ENCODE measurements at regions not wholly inside any gene's neighbourhood (a gene's known extent, or its start where the extent isn't known, plus 50 kb on each side); places are given as distances from the start of the nearest gene placed in this dataset.

- Histone ChIP-seq H3K4me3 (ENCODE audit: control extremely low read depth in 1 of 5, extremely low read depth in 1 of 5, insufficient read depth in 1 of 5, low read depth in 2 of 5, low read length in 4 of 5) (no peak overlapping the region), H3K9me3 (ENCODE audit: control extremely low read depth in 1 of 3, control insufficient read depth in 2 of 3, insufficient read depth in 1 of 3, low read length in 2 of 3) (peaks cover 0 to 1% (median 0%) of the 10 kb centered on the region in 3 donors), H3K27ac (ENCODE audit: low read length in 2 of 2) (no peak overlapping the region), H2AFZ (ENCODE audit: insufficient read depth, low read depth, low read length, poor library complexity, severe bottlenecking) (no peak overlapping the region), H4K20me1 (ENCODE audit: control insufficient read depth, insufficient read depth, low read length, poor library complexity, severe bottlenecking) (no peaks in the 10 kb centered on the region), H3K4me1 (ENCODE audit: control insufficient read depth in 2 of 2, insufficient read depth in 2 of 2, low read length in 2 of 2) (no peaks in the 10 kb centered on the region), H3K9ac (ENCODE audit: low read length) (no peak overlapping the region), H3K79me2 (ENCODE audit: control insufficient read depth, insufficient read depth, low read length) (no peaks in the 10 kb centered on the region), H3K4me2 (replicated peaks; ENCODE audit: low read depth, low read length, poor library complexity, severe bottlenecking) (no peak overlapping the region), H3K27me3 (replicated peaks in 1 of 4; ENCODE audit: control extremely low read depth in 1 of 4, control insufficient read depth in 3 of 4, insufficient read depth in 4 of 4, low read length in 3 of 4) (no peaks in the 10 kb centered on the region), H3K36me3 (replicated peaks in 1 of 2; ENCODE audit: control extremely low read depth in 1 of 2, control insufficient read depth in 1 of 2, extremely low read depth in 1 of 2, insufficient read depth in 2 of 2, low read length in 1 of 2) (no peaks in the 10 kb centered on the region)
- peaks cover 11% of the 10 kb centered on the region for H3K27me3 Mint-ChIP-seq
- ChIA-PET POLR2A (no interaction called here), CTCF (interaction anchor here (1.0 kb wide), 1 partner anchor 16 kb away, joined by 3 read pairs; no protein-coding TSS in a partner anchor)
- WGBS (ENCODE audit: insufficient coverage): 75% methylated on average over 1 of the region's 1 CpG
- intact Hi-C loops (cut with micrococcal nuclease): no loop called here
- no peak for ATAC-seq (ENCODE audit: low read depth)
- H3K27ac Mint-ChIP-seq: no peak overlapping the region
- no peak overlapping the region for H3K4me3 Mint-ChIP-seq
- TF ChIP-seq EZH2 (IDR thresholded peaks at IDR 0.05; ENCODE audit: borderline replicate concordance, insufficient read depth, low read depth, low read length, poor library complexity, severe bottlenecking): no peak
- TF ChIP-seq CTCF (IDR thresholded peaks at IDR 0.05): no peak
- H3K4me1 Mint-ChIP-seq: no peaks in the 10 kb centered on the region
- peaks cover 3% of the 10 kb centered on the region for H3K9me3 Mint-ChIP-seq (ENCODE audit: insufficient read depth)
- no peak for DNase-seq
Observed at GRCh38 chr2:31666878-31667277, 86.1 kb upstream of the SRD5A2 start.

GRCh38 chr2:31664949-31665724 lies 84.4 kb upstream of the SRD5A2 start:
- POLR2A ChIA-PET: no interaction called here
- Mint-ChIP-seq H3K27me3 (peaks cover 11% of the 10 kb centered on the region), H3K4me1 (no peaks in the 10 kb centered on the region), H3K4me3 (no peak overlapping the region), H3K9me3 (ENCODE audit: insufficient read depth) (no peaks in the 10 kb centered on the region), H3K27ac (no peak overlapping the region)
- no peak for ATAC-seq (ENCODE audit: low read depth)
- Histone ChIP-seq H3K79me2 (ENCODE audit: control insufficient read depth, insufficient read depth, low read length) (no peaks in the 10 kb centered on the region), H3K4me3 (ENCODE audit: control extremely low read depth in 1 of 5, extremely low read depth in 1 of 5, insufficient read depth in 1 of 5, low read depth in 2 of 5, low read length in 4 of 5) (no peak overlapping the region), H3K9ac (ENCODE audit: low read length) (no peak overlapping the region), H3K9me3 (ENCODE audit: control extremely low read depth in 1 of 3, control insufficient read depth in 2 of 3, insufficient read depth in 1 of 3, low read length in 2 of 3) (peaks cover 0 to 1% (median 0%) of the 10 kb centered on the region in 3 donors), H4K20me1 (ENCODE audit: control insufficient read depth, insufficient read depth, low read length, poor library complexity, severe bottlenecking) (no peaks in the 10 kb centered on the region), H3K4me1 (ENCODE audit: control insufficient read depth in 2 of 2, insufficient read depth in 2 of 2, low read length in 2 of 2) (no peaks in the 10 kb centered on the region), H3K4me2 (replicated peaks; ENCODE audit: low read depth, low read length, poor library complexity, severe bottlenecking) (no peak overlapping the region), H3K36me3 (replicated peaks in 1 of 2; ENCODE audit: control extremely low read depth in 1 of 2, control insufficient read depth in 1 of 2, extremely low read depth in 1 of 2, insufficient read depth in 2 of 2, low read length in 1 of 2) (no peaks in the 10 kb centered on the region), H2AFZ (ENCODE audit: insufficient read depth, low read depth, low read length, poor library complexity, severe bottlenecking) (no peak overlapping the region), H3K27ac (ENCODE audit: low read length in 2 of 2) (no peak overlapping the region), H3K27me3 (replicated peaks in 1 of 4; ENCODE audit: control extremely low read depth in 1 of 4, control insufficient read depth in 3 of 4, insufficient read depth in 4 of 4, low read length in 3 of 4) (no peaks in the 10 kb centered on the region)
- 55% methylated on average over 1 of the region's 2 CpGs for WGBS (ENCODE audit: insufficient coverage)
- intact Hi-C loops (cut with micrococcal nuclease): no loop called here
- no peak for DNase-seq
- CTCF ChIA-PET: no interaction called here
- TF ChIP-seq CTCF (IDR thresholded peaks at IDR 0.05): no peak
- no peak for TF ChIP-seq EZH2 (IDR thresholded peaks at IDR 0.05; ENCODE audit: borderline replicate concordance, insufficient read depth, low read depth, low read length, poor library complexity, severe bottlenecking)
